GM19035 (cell line): ENCODE measurements at regions not wholly inside any gene's neighbourhood (a gene's known extent, or its start where the extent isn't known, plus 50 kb on each side); places are given as distances from the start of the nearest gene placed in this dataset.
"Not testable (repeated sequence)": the region's sequence is repeated elsewhere in the genome, so short reads cannot be mapped to it uniquely, and the experiment has no call there.

ENCODE experiments used
- ATAC-seq: cut with Tn5 transposase; IDR thresholded peaks from one replicate; pipeline ENCODE4 v1.9.1; 2021; ENCODE audit not compliant: unreplicated experiment

DNA sequence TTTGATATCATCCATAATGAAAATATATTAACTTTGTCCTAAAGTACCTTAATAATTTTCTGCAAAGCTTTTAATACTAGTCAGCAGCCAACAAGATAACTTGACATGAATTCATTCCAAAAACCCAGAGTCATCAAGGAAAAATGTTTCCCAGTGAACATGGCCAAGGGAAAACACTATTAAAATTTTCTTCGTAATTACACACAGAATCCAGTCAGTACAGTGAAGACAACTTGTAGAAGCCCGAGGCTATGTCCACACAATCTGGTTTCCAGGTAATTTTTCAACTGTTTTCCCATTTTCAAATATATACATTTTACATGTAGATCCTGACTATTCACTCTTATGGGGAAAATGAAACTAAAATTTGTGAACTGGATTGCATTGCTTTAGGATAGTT lies 600.9 kb downstream of the CDH8 start:
- ATAC-seq: no peak

DNA sequence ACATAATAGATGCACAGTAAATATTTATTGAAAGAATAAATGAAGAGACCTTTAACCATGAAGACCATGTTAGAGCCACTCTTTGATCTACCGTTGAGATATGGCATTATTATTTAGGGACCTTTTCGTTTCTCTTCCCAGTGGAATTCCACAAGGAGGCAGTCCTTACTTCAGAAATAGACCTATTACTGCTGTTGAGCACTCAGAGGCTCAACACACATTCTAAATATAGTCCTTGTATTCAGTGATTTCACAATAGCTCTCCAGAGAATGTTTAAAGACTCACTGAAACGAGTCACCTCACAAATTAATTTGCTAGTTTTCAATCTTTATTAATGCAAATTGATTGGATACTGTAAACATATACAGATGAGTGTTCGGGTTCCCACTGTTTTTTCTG lies 603.8 kb downstream of the CDH8 start:
- ATAC-seq: no peak

DNA sequence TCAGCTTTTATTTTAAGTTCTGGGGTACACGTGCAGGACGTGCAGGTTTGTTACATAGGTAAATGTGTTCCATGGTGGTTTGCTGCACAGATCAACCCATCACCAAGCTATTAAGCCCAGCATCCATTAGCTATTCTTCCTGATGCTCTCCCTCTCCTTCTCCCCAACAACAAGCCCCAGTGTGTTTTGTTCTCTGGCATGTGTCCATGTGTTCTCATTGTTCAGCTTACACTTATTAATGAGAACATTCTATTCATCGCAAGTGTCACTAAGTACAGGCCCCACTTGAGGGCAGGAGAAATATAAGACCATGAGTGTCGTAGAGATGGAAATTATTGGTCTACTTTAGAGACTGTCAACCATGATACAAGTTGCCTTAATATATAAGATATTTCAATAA lies 615.1 kb downstream of the CDH8 start:
- ATAC-seq: no peak

DNA sequence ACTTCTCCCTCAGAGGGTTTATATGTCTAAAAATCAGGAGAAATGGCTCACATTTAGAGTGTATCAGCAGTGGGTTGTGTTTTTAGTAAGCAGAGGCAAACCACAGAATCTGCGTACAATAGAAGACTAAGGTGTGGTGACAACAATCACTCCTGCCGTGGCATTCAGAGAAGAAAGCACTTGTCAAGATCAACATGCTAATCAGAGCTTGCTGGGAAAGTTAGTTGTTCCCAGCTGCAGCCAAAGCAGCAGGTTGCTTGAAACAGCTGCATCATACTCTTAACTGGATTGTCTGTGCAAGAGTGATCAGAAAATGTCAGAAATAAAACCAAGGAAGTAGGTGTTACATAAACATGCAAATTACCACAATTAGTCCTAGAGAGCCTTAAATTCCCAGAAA lies 616.4 kb downstream of the CDH8 start:
- ATAC-seq: no peak

DNA sequence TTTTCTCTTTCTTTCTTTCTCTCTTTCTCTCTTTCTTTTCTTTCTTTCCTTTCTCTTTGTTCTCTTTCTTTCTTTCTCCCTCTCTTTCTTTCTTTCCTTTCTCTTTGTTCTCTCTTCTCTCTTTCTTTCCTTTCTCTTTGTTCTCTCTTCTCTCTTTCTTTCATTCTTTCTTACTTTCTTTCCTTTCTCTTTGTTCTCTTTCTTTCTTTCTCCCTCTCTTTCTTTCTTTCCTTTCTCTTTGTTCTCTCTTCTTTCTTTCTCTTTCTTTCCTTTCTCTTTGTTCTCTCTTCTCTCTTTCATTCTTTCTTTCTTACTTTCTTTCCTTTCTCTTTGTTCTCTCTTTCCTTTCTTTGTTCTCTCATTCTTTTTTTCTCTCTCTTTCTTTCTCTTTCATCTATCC lies 617.4 kb downstream of the CDH8 start:
- ATAC-seq: not testable (repeated sequence)

DNA sequence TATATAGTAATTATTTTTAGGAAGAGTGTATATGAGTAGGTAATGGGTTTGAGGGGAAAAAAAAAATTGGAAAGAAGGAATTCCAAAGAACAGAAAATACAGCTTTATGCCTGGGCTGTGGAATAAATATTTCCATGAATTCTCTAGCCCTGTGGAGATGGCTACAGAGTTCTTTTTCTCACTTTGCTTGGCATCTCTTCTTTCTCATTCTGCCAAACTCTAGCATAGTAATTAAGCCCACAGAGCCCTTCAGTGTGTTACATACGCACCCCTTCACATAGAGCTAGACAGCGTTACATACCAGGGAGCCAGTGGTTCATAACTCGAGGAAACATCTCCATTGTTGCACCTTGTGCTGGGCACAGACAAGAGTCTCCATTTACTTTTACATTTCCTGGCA lies 621.1 kb downstream of the CDH8 start:
- no peak for ATAC-seq

DNA sequence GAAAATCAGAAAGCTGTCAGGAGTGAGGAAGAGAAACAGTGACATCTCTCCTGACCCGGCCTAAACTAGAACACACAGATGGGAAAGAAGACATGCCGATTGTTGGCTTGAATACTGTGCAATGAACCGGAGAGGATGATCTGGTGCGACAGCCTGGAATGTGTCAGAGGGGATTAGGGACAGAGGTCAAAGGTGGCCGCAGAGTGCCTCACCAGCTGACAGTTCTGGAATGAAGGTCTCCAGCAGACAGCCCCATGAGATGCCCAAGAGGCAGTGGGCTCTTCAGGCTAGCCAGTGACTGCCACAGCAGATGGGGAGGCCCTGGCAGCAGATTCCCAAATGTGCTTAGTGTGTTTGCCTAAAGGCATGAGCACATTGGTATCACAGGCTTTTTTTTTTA lies 623.2 kb downstream of the CDH8 start:
- no peak for ATAC-seq

DNA sequence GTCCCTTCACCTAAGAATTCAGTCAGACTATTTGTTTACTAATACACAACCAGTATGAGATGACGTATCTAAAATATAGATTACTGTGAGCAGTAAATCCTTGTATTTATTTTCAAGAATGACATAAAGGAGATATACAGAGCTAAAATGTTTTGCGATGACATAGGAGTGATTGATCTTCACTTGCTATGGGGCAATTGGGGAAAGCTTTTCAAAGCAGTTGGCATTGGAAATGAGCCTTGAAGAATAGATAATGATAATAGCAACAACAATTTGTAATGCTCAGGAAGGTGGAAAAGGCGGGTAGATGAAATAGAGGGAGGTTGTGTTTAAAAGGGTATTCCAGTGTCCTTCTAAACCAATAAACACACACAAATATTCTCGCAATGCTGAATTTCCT lies 623.7 kb downstream of the CDH8 start:
- ATAC-seq: no peak

DNA sequence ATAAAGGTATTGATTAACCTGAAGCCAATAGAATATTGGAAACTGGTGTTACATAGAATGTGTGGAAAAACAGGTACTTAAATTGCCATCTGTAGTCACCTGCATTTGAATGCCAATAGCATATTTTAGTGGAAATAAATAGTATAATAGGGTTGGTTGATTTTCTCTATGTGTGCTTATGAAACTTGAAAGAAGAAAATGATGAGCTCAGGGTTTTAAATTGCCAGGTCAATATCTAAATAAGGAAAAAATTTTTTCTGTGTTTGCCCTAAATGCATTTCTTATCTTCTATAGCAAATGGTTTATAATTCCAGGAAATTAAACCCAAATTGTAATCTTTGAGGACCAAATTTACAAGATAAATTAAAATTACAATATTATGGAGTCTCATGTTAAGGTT lies 626.6 kb downstream of the CDH8 start:
- no peak for ATAC-seq

DNA sequence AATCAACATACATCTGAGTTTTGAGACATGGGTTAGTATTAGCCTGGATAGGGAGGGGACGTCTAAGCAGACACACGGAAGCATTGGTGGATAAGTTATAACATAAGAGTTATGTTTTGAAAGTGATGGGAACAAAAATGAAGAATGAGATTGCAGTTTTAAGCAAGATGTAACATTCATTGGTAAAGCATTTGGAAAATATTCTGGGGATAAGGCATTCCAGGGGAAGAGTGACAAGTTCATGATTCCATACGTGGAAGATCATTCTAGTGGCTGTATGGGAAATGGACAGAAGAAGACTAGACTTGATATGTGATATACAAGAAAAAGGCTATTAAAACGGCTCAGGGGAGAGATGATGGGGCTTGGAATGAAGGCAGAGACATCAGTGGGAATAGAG lies 632.9 kb downstream of the CDH8 start:
- no peak for ATAC-seq

DNA sequence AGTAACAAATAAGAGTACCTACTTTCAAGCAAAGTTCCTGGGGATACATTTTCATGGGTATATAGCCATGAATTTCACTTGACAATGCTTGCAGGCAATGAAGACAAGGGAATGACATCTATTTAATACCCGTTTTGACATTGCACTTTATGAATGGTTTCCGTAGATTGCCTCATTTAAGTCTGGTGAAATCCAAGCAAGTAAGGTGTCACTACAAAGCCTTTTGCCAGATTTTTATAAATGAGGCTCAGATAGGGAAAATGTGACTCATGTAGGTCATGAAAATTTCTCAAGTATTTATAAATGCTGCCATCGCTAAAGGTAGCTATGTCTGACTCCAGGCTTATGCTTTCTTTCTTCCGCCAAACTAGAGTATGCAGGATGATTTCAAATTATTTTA lies 644.3 kb downstream of the CDH8 start:
- ATAC-seq: no peak

DNA sequence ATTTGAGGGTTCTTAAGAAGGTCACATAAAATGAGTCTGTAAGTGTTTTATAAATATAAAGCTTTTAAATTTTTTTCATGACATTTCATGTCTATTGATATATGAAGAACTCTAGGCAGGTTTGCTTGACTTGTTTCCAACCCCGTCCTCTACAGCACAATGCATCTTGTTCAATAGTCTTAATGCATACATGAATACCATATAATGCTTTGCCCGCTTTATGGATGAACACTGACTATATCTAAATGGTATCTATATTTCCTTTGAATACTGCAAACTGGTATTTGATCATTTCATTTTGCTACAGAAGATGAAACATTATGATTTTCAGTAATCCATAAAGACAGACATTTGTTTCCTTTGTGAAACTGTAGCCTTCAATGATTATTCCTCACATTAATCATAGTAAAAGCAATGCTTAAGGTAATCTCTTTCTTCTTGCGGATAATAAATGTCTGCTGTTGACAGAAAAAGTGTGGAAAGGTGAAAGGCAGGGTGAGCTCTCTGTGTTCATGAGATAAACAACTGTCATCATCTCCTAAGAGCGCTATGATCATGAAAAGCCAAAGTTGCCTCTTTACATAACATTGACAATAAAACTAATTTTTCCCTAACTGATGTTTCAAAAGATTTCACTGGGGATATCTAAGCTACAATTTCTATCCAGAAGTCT lies 645.1 kb downstream of the CDH8 start:
- ATAC-seq: no peak

DNA sequence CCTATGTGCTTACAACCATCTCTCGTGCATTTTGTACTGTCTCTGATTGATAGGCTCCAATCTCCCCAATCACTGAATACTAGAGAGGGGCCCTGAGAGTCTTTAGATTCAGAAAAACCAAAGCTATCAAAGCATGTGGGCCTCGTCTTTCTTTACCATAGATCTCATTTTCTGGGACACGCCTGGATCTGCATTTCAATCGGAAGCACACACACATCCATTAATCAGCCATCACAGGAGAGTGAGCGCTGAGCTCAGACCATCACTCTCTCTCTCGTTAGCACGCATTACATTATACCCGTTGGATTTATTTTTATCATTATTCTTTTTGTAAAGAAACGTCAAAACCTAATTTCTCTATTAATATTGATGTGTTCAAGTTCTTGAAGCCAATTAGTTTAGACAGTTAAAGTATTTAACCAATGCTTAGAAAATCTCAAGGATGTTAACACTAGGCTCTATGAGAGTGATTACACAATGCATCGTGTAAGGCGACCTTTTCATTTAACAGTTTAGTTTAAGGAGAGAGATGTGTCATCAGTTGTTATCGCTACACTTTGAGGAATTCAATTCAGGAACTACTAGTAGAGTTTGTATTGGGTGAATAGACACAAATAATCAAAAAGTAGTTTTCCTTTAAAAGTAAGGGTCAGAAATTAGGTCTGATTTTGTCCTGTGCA lies 650.7 kb downstream of the CDH8 start:
- ATAC-seq: no peak

DNA sequence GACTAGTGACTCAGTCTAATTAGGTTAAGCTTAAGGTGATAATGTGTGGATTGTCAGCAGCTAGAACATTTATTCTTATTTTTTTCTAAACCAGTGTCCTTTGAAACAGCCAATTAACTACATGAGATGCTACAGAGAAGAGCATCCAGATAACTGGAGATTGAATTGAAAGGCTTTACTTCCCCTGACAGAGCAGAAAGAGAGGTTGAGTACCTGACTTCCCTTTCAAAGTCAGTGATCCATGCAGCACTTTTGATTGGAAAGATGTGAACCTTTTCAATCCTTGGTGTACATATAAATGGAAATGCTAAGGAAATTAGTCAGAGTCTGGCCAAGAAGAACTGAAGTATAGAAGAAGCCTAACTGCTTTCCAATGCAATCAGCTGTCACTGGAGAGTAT lies 653.8 kb downstream of the CDH8 start:
- ATAC-seq: no peak

DNA sequence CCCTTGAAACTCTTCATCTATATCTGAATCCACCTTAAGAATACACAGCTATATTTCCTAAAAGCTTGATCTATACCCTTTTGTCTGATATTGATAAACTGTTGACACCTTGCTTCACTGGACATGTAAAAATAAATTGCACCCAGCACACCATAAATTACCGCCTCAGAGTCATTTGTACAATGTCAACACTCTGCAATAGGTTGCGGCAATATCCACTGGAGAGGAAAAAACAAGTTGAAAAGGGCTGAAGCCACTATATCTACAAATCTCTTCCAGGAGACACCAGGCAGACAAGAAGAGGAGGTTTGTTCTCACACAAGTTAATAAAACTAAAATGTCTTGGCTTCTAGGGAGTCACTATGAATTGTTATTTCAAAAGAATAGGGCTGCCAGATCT lies 656.9 kb downstream of the CDH8 start:
- ATAC-seq: no peak

DNA sequence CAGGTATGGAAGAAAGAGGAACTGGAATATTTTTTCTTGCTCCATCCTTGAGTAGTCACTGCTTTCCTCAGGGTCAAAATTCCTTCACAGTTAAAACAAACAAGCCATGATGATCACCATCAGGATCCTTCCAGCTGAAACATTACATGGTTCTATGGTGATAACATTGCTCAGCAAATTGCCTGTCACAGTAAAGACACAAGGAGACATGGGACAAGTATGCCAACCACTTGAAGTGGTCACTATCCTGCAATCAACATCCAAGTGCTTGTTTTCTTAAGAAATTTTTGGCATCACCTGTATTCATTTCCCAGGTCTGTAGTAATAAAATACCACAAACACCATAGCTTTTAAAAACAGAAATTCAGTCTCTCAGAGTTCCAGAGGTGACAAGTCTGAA lies 662.2 kb downstream of the CDH8 start:
- no peak for ATAC-seq

DNA sequence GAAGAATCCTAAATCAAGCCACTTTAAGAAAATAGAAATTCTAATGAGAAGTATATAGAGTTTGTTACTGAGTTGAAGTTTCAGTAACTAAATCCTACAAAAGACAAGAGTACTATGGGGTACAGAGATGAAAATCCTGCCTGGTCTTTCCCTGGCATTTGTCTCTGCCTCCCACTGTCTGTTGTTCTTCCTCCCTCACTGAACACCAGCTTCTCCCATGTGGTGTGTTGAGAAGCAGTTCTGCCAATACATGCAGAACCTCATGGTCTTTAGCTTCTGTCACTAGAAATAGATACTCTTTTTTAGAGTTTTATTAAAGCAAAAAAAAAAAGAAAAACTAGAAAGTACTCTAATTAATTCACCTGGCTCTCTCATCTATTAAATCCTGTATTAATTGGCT lies 664.4 kb downstream of the CDH8 start:
- ATAC-seq: no peak

DNA sequence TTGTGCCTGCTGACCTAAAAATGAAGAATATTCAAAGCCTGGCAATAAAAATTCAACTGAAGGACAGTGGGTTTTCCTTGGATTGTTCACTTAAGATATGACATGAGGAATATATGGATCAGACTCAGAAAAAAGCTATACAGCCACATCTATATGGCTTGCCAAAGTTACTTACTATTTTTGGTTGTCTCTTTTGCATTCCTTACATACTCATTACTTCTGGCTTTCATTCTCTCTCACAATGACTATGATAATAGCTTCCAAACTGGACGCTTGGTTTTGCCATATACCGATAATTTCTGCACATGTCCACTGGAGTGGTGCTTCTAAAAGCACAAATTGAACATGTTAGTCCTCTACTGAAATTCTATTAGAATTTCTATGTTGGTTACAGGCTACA lies 664.9 kb downstream of the CDH8 start:
- ATAC-seq: no peak

DNA sequence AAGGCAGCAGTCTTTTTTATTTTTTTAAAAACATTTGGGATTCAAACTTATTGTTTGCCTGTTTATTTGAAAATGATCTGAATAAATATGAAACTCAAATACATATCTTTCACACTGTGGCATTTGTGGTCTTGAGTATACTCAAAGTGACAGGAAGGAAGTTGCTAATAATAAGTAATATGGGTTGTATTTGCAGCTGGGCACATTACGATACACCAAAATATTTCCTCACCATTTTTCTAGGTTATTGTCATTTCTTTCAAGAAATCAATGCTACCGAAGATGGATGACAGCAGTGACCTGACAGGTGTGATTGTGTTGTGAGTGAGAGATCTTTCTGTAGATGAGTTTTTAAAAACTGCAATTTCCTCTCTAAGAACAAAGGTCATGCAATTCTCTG lies 665.7 kb downstream of the CDH8 start:
- no peak for ATAC-seq

DNA sequence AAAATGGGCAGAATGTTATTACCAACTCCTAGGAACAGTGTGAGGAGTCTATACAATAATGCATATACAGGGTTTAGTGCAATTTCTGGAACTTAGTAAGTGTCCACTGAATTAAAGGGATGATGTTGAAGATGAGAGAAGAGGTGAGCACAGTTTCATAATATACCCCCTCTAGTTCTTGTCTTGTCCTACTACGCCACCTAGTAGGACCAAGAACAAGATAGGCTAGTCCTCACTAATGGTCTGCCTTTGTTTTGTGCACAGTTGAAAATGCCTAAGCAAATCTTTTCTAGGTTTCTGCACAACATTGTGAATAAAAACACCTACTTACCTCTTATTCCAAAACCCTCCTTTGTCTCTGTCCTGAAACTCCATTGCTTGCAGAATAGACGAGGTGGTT lies 670.2 kb downstream of the CDH8 start:
- no peak for ATAC-seq

DNA sequence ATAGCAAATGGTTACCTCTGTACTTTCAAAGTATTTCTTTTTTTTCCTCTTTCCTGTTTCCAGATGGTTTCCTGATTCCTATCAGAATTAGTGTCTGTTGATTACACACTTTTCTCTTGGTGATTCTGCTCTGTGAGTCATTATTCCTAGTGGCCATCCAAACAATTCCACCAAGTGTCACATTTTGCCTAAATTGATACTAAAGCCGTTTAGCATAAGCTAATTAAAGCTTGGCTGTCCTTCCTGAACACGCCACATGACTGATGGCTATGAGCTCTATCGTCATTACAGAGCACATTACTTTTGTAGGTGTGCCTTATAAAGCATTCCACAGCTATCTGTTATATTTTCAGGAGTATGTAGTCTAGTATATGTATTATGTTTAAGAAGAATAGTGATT lies 671.2 kb downstream of the CDH8 start:
- no peak for ATAC-seq

DNA sequence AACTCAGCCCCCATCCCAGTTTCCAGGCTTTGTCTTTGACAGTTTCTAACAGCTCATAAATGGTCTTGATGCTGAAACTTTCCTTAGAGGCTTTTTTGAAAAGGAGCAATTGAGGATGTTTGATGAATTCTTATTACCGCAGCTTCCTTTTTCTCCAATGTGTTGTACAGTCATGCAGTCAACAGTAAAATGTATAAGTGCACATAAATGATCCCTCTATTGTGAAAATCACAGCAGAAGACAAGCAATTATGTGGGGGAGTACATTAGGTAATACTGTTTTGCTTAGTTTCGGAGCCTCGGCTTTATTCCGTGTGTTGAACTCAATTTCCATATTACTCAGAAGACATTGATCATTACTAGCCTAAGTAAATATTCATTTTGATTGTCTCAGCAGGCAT lies 673.7 kb downstream of the CDH8 start:
- no peak for ATAC-seq

DNA sequence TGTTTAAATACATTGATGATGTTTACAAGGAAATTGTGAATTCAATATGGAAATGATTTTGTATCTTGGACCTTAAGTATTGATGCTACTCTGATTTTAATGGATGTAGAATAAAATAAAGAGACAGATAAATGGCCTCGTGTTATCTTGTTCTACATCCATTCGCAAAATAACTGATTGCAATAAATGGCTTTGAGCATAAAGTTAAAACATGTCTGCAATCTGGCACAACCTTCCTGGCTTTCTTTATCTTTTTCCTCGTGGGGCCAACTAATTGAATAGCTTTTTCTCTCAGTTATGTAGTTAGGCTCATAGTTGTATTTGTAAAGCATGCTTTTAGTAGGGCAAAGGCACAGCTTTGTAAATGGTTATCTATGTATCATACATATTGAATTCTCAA lies 691.4 kb downstream of the CDH8 start:
- no peak for ATAC-seq
